GM23248 (cell line): ENCODE measurements at regions not wholly inside any gene's neighbourhood (a gene's known extent, or its start where the extent isn't known, plus 50 kb on each side); places are given as distances from the start of the nearest gene placed in this dataset.

ENCODE experiments used
- DNase-seq: peaks from one replicate; pipeline ENCODE4 v3.0.0-alpha.2; 2015
- H2AFZ ChIP-seq: fragments of 200-600 bp; sonication (generic); 2 replicates; pipeline ENCODE4 v1.6.1; 2016; ENCODE audit warnings: antibody characterized with exemption
- H3F3A ChIP-seq: fragments of 200-600 bp; sonication (generic); 2 replicates; pipeline ENCODE4 v1.6.1; 2016; ENCODE audit warnings: mild to moderate bottlenecking, antibody characterized with exemption, mixed run types; ENCODE audit not compliant: insufficient read depth
- H3K27ac ChIP-seq: fragments of 200-600 bp; sonication (generic); 2 replicates; pipeline ENCODE4 v1.5.1; 2016; ENCODE audit warnings: mild to moderate bottlenecking
- H3K27me3 ChIP-seq: fragments of 200-600 bp; sonication (generic); replicated peaks from 2 replicates; pipeline ENCODE4 v1.6.1; 2016; ENCODE audit warnings: mild to moderate bottlenecking; ENCODE audit not compliant: insufficient read depth
- H3K36me3 ChIP-seq: fragments of 200-600 bp; sonication (generic); 2 replicates; pipeline ENCODE4 v1.6.1; 2016; ENCODE audit warnings: low read depth, mild to moderate bottlenecking
- H3K4me1 ChIP-seq: fragments of 200-600 bp; sonication (generic); 2 replicates; pipeline ENCODE4 v1.6.1; 2016; ENCODE audit warnings: mild to moderate bottlenecking; ENCODE audit not compliant: insufficient read depth
- H3K4me2 ChIP-seq: fragments of 200-600 bp; sonication (generic); one replicate; pipeline ENCODE4 v1.6.1; 2016; ENCODE audit warnings: mild to moderate bottlenecking; ENCODE audit not compliant: unreplicated experiment
- H3K4me3 ChIP-seq: fragments of 200-600 bp; sonication (generic); 2 replicates; pipeline ENCODE4 v1.5.1; 2016; ENCODE audit warnings: mild to moderate bottlenecking
- H3K79me2 ChIP-seq: fragments of 200-600 bp; sonication (generic); 2 replicates; pipeline ENCODE4 v1.6.1; 2016; ENCODE audit warnings: mild to moderate bottlenecking; ENCODE audit not compliant: insufficient read depth
- H3K9ac ChIP-seq: fragments of 200-600 bp; sonication (generic); 2 replicates; pipeline ENCODE4 v1.6.1; 2016; ENCODE audit warnings: mild to moderate bottlenecking
- H3K9me2 ChIP-seq: fragments of 200-600 bp; sonication (generic); 2 replicates; pipeline ENCODE4 v1.6.1; 2016; ENCODE audit warnings: mixed run types, mild to moderate bottlenecking, moderate library complexity; ENCODE audit not compliant: insufficient read depth
- H3K9me3 ChIP-seq: fragments of 200-600 bp; sonication (generic); one replicate; pipeline ENCODE4 v1.6.1; 2017; ENCODE audit warnings: low read depth
- H4K20me1 ChIP-seq: fragments of 200-600 bp; sonication (generic); 2 replicates; pipeline ENCODE4 v1.6.0; 2016; ENCODE audit not compliant: insufficient read depth
- EZH2 ChIP-seq: fragments of 200-600 bp; sonication (generic); IDR thresholded peaks from 2 replicates; pipeline ENCODE4 v1.6.1; 2018; ENCODE audit warnings: antibody characterized with exemption, mild to moderate bottlenecking; ENCODE audit not compliant: insufficient read depth, poor library complexity, severe bottlenecking
- EZH2phosphoT487 ChIP-seq: fragments of 200-600 bp; sonication (generic); IDR thresholded peaks from 2 replicates; pipeline ENCODE4 v1.6.1; 2018; ENCODE audit warnings: antibody characterized with exemption, moderate library complexity, mild to moderate bottlenecking, low read depth; ENCODE audit not compliant: insufficient read depth
- WGBS, 2 experiments: methylation state at CpG; one replicate each; pipeline ENCODE4 v1.1.6; 2015 to 2017; ENCODE audit warnings: low lambda C conversion rate in 2 of 2, low coverage in 1 of 2; ENCODE audit errors: missing lambda C conversion rate in 2 of 2; 5-methylcytosine and 5-hydroxymethylcytosine counted together
- in situ Hi-C: fragments of 300-500 bp; cut with MboI; formaldehyde crosslinking; loops from 2 replicates; pipeline ENCODE4 v1.15.0; 2020

DNA sequence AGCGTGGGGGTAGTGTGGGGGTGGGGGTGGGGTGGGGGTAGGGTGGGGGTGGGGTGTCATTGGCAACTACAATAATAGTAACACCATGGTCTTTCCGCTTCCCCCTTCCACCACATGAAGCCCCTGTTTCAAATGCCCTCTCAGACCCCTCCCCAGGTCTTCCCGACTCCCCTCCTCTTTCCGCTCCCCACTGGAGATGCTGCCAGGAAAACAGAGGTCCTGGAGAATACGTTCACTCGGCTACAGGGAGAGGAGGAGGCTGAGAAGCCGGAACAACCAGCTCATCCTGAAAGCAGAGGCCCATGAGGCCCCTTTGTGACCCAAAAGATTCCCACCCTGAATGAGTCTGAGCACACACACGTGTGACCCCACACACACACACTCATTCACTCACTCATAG lies 75.4 kb downstream of the CPN2 start:
- H3K9ac ChIP-seq: no peak overlapping the region
- peak; percentile 39 for DNase-seq
- H3K27me3 ChIP-seq: no peaks in the 10 kb centered on the region
- no peaks in the 10 kb centered on the region for H3K36me3 ChIP-seq
- no peaks in the 10 kb centered on the region for H4K20me1 ChIP-seq
- H2AFZ ChIP-seq: no peak overlapping the region
- H3K4me1 ChIP-seq: peaks cover 32% of the 10 kb centered on the region
- no peaks in the 10 kb centered on the region for H3K9me2 ChIP-seq
- H3K27ac ChIP-seq: no peak overlapping the region
- WGBS, 2 experiments: 52 to 56% methylated on average over 6 to 8 of the region's 8 CpGs
- H3K9me3 ChIP-seq: no peaks in the 10 kb centered on the region
- no peaks in the 10 kb centered on the region for H3K79me2 ChIP-seq
- no peak overlapping the region for H3K4me3 ChIP-seq
- H3F3A ChIP-seq: peaks cover 39% of the 10 kb centered on the region
- H3K4me2 ChIP-seq: no peak overlapping the region
- TF ChIP-seq EZH2phosphoT487 (no peak), EZH2 (no peak)
- in situ Hi-C loops: no loop called here

DNA sequence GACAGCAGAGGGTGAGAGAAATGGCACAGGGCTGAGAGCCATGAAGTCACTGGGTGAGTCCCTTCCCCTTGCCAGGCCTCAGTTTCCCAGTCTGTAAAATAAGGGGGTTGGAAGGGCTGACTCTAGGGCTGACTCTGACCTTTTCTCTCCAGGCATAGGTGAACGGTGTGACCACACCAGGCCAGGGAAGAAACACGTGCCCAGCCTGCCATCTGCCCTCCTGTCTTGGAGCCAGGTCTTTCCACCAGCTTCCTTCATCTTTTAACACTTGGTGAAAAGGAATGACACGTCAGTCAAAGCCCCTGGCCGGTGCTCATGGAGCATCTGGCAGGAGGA lies 74.4 kb downstream of the CPN2 start:
- peaks cover 39% of the 10 kb centered on the region for H3F3A ChIP-seq
- in situ Hi-C loops: no loop called here
- 0 out of 2 replicates have a peak overlapping the region, but pooled peaks have one; percentile 73 for H2AFZ ChIP-seq
- TF ChIP-seq EZH2phosphoT487 (no peak), EZH2 (no peak)
- no peaks in the 10 kb centered on the region for H3K79me2 ChIP-seq
- no peaks in the 10 kb centered on the region for H3K27me3 ChIP-seq
- H3K36me3 ChIP-seq: no peaks in the 10 kb centered on the region
- no peak overlapping the region for H3K27ac ChIP-seq
- no peaks in the 10 kb centered on the region for H3K9me2 ChIP-seq
- no peaks in the 10 kb centered on the region for H3K9me3 ChIP-seq
- DNase-seq: no peak
- no peak overlapping the region for H3K4me3 ChIP-seq
- WGBS, 2 experiments: 22 to 23% methylated on average over 4 of the region's 4 CpGs
- peaks cover 28% of the 10 kb centered on the region for H3K4me1 ChIP-seq
- no peak overlapping the region for H3K9ac ChIP-seq
- H3K4me2 ChIP-seq: no peak overlapping the region
- no peaks in the 10 kb centered on the region for H4K20me1 ChIP-seq

DNA sequence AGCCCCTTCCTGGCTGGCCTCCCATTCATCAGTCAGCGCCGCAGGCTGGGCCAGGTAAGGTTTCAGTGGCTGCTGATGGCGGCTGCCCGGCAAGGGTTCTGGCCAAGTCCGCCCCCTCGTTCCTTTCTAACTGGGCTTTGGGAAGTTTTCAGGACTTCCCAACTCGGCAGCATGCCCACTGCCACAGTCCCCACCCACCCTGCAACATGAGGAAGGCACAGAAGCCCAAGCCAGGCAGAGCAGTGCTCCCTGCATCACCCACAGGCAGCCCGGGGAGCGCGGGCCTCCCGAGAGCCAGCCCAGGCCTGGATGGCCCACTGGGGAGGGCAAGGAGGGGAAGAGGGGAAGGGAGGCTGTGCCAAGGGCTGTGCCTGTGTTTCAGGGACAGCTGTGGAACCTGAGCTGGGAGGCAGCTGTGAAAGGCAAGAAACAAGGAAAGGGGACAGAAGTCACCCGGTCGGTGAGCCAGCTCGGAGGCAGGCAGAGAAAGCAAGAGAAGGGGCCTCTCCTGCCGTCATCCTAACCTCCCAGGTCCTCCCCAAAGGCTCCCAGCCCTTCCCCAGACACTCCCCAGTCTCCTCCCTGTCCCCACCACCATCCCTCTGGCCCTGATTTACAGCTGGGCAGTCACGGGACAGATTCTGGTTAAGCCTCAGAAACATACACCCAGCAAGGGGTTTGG lies 73.9 kb downstream of the CPN2 start:
- TF ChIP-seq EZH2: no peak
- TF ChIP-seq EZH2phosphoT487: no peak
- no peaks in the 10 kb centered on the region for H3K79me2 ChIP-seq
- H3K4me3 ChIP-seq: no peak overlapping the region
- in situ Hi-C loops: no loop called here
- H3K27ac ChIP-seq: peak overlapping the region; percentile 42
- peak overlapping the region; percentile 73 for H2AFZ ChIP-seq
- no peaks in the 10 kb centered on the region for H3K9me3 ChIP-seq
- no peaks in the 10 kb centered on the region for H4K20me1 ChIP-seq
- H3K9me2 ChIP-seq: no peaks in the 10 kb centered on the region
- no peaks in the 10 kb centered on the region for H3K27me3 ChIP-seq
- 11 to 17% methylated on average over 10 to 16 of the region's 16 CpGs for WGBS, 2 experiments
- peaks cover 28% of the 10 kb centered on the region for H3K4me1 ChIP-seq
- H3K9ac ChIP-seq: peak overlapping the region; percentile 61
- H3K4me2 ChIP-seq: peak overlapping the region; percentile 60
- no peaks in the 10 kb centered on the region for H3K36me3 ChIP-seq
- H3F3A ChIP-seq: peaks cover 39% of the 10 kb centered on the region
- DNase-seq: peak; percentile 79

DNA sequence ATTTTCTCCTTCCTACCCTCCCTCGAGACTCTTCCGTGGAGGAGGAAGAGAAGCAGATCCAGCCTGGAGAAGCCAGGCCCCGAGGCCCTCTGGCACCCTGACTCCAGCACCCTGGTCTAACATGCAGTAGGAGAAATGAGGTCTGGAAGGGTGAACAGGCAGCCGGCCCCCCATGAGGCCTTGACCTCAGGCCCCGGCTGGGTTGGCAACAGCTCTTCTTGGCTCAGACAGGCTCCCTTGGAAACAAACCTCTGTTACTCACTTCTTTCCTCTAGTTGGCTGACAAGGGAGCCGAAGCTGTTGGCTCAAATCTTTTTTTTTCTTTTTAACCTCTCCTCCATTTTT lies 73.4 kb downstream of the CPN2 start:
- WGBS, 2 experiments: 8% methylated on average over 6 of the region's 6 CpGs
- peak overlapping the region; percentile 73 for H2AFZ ChIP-seq

More for the DNA sequence above, 73.4 kb downstream of the CPN2 start:
- TF ChIP-seq EZH2phosphoT487: no peak
- H3K9me3 ChIP-seq: no peaks in the 10 kb centered on the region
- no peaks in the 10 kb centered on the region for H4K20me1 ChIP-seq
- in situ Hi-C loops: no loop called here
- no peak overlapping the region for H3K4me3 ChIP-seq
- H3K4me1 ChIP-seq: peaks cover 27% of the 10 kb centered on the region
- H3K36me3 ChIP-seq: no peaks in the 10 kb centered on the region
- peak overlapping the region; percentile 61 for H3K9ac ChIP-seq
- peak overlapping the region; percentile 60 for H3K4me2 ChIP-seq
- no peaks in the 10 kb centered on the region for H3K79me2 ChIP-seq
- peak overlapping the region; percentile 42 for H3K27ac ChIP-seq
- peak; percentile 85 for DNase-seq
- no peaks in the 10 kb centered on the region for H3K27me3 ChIP-seq
- H3K9me2 ChIP-seq: no peaks in the 10 kb centered on the region
- H3F3A ChIP-seq: peaks cover 39% of the 10 kb centered on the region
